ENCODE measurements at regions not wholly inside any gene's neighbourhood (a gene's known extent, or its start where the extent isn't known, plus 50 kb on each side); places are given as distances from the start of the nearest gene placed in this dataset.

- Histone ChIP-seq H3K27ac (ENCODE audit: low read length) (no peak overlapping the region), H3K4me1 (ENCODE audit: control insufficient read depth, insufficient read depth, low read length) (no peaks in the 10 kb centered on the region), H3K9me3 (ENCODE audit: control insufficient read depth, insufficient read depth, low read depth, low read length) (no peaks in the 10 kb centered on the region), H3K4me3 (ENCODE audit: low read depth in 2 of 2, low read length in 2 of 2) (no peak overlapping the region), H3K27me3 (ENCODE audit: control insufficient read depth, insufficient read depth, low read length) (peaks cover 19% of the 10 kb centered on the region), H3K36me3 (ENCODE audit: control insufficient read depth, insufficient read depth, low read length) (no peaks in the 10 kb centered on the region)
- DNase-seq (ENCODE audit: low read depth, low spot score) (no peak), ATAC-seq (no peak)
- POLR2A ChIA-PET = no interaction called here
- TF ChIP-seq SIN3A (IDR thresholded peaks at IDR 0.05; ENCODE audit: borderline replicate concordance, insufficient read depth, low read depth, low read length) (no peak), CTCF (IDR thresholded peaks at IDR 0.05) (no peak), POLR2AphosphoS5 (IDR thresholded peaks at IDR 0.05; ENCODE audit: low read depth, low read length) (no peak), TCF7L2 (IDR thresholded peaks at IDR 0.05; ENCODE audit: low read depth, low read length) (no peak)
- TF ChIP-seq, protein P1, sequence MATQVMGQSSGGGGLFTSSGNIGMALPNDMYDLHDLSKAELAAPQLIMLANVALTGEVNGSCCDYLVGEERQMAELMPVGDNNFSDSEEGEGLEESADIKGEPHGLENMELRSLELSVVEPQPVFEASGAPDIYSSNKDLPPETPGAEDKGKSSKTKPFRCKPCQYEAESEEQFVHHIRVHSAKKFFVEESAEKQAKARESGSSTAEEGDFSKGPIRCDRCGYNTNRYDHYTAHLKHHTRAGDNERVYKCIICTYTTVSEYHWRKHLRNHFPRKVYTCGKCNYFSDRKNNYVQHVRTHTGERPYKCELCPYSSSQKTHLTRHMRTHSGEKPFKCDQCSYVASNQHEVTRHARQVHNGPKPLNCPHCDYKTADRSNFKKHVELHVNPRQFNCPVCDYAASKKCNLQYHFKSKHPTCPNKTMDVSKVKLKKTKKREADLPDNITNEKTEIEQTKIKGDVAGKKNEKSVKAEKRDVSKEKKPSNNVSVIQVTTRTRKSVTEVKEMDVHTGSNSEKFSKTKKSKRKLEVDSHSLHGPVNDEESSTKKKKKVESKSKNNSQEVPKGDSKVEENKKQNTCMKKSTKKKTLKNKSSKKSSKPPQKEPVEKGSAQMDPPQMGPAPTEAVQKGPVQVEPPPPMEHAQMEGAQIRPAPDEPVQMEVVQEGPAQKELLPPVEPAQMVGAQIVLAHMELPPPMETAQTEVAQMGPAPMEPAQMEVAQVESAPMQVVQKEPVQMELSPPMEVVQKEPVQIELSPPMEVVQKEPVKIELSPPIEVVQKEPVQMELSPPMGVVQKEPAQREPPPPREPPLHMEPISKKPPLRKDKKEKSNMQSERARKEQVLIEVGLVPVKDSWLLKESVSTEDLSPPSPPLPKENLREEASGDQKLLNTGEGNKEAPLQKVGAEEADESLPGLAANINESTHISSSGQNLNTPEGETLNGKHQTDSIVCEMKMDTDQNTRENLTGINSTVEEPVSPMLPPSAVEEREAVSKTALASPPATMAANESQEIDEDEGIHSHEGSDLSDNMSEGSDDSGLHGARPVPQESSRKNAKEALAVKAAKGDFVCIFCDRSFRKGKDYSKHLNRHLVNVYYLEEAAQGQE (IDR thresholded peaks at IDR 0.05; ENCODE audit: insufficient read depth in 1 of 2, low read depth in 2 of 2, low read length in 1 of 2) = no peak
- in situ Hi-C loops (cut with HindIII; ENCODE audit: low pct_unique_long_range_greater_than_20kb, low sequenced_read_pairs) (no loop called here), intact Hi-C loops (cut with micrococcal nuclease; ENCODE audit: unreplicated experiment) (no loop called here)
- BruUV-seq (replicated peaks) = no TSS peak
- CTCF ChIA-PET = interaction anchor here (0.7 kb wide), 1 partner anchor 121 kb away, joined by 3 read pairs; no protein-coding TSS in a partner anchor
Observed at GRCh38 chr17:73713136-73713535, 68.9 kb upstream of the SDK2 start.

DNA sequence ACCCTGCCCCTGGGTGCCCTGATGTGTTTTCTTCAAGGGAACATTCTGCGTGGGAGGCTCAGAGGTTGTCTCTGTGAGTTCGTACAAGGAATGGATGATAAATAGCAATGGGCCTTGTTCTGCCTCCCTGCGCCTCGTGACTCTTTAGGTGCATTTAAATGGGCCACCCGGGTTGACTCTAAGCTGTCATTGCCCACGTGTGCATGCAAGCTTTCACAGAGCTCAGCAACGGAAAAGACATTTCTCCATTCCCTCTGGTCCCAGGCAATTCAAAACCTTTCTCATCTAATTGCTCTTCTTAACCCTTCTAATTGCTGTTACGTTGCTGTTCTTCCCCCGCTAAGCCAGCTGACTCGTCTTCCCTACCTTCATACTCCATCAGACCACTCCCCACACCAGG is 71.5 kb upstream of the SDK2 start:
- intact Hi-C loops (cut with micrococcal nuclease; ENCODE audit: unreplicated experiment) (no loop called here), in situ Hi-C loops (cut with HindIII; ENCODE audit: low pct_unique_long_range_greater_than_20kb, low sequenced_read_pairs) (no loop called here)
- CTCF ChIA-PET = no interaction called here
- no peaks in the 10 kb centered on the region for H3K9me3 ChIP-seq (ENCODE audit: control insufficient read depth, insufficient read depth, low read depth, low read length)
- DNase-seq (ENCODE audit: low read depth, low spot score) (no peak), ATAC-seq (no peak)
- H3K4me3 ChIP-seq (ENCODE audit: low read depth in 2 of 2, low read length in 2 of 2) = no peak overlapping the region
- POLR2A ChIA-PET = no interaction called here
- H3K27me3 ChIP-seq (ENCODE audit: control insufficient read depth, insufficient read depth, low read length) = peaks cover 17% of the 10 kb centered on the region
- TF ChIP-seq SIN3A (IDR thresholded peaks at IDR 0.05; ENCODE audit: borderline replicate concordance, insufficient read depth, low read depth, low read length) = no peak
- BruUV-seq (replicated peaks) = no TSS peak
- no peaks in the 10 kb centered on the region for H3K36me3 ChIP-seq (ENCODE audit: control insufficient read depth, insufficient read depth, low read length)
- no peaks in the 10 kb centered on the region for H3K4me1 ChIP-seq (ENCODE audit: control insufficient read depth, insufficient read depth, low read length)
- H3K27ac ChIP-seq (ENCODE audit: low read length) = no peak overlapping the region

GRCh38 chr17:73717690-73718089 is 73.4 kb upstream of the SDK2 start:
- no peak for DNase-seq (ENCODE audit: low read depth, low spot score)
- ChIA-PET CTCF (no interaction called here), POLR2A (no interaction called here)
- TF ChIP-seq, protein P1 (IDR thresholded peaks at IDR 0.05; ENCODE audit: insufficient read depth in 1 of 2, low read depth in 2 of 2, low read length in 1 of 2) = no peak
- ATAC-seq = no peak
- peaks cover 24% of the 10 kb centered on the region for H3K27me3 ChIP-seq (ENCODE audit: control insufficient read depth, insufficient read depth, low read length)
- H3K36me3 ChIP-seq (ENCODE audit: control insufficient read depth, insufficient read depth, low read length) = no peaks in the 10 kb centered on the region
- no peak overlapping the region for H3K27ac ChIP-seq (ENCODE audit: low read length)
- H3K4me1 ChIP-seq (ENCODE audit: control insufficient read depth, insufficient read depth, low read length) = no peaks in the 10 kb centered on the region
- no peak overlapping the region for H3K4me3 ChIP-seq (ENCODE audit: low read depth in 2 of 2, low read length in 2 of 2)
- in situ Hi-C loops (cut with HindIII; ENCODE audit: low pct_unique_long_range_greater_than_20kb, low sequenced_read_pairs) (no loop called here), intact Hi-C loops (cut with micrococcal nuclease; ENCODE audit: unreplicated experiment) (no loop called here)
- H3K9me3 ChIP-seq (ENCODE audit: control insufficient read depth, insufficient read depth, low read depth, low read length) = no peaks in the 10 kb centered on the region
- BruUV-seq (replicated peaks) = no TSS peak

All from Panc1 (cell line).